CD4-positive, CD25-positive, alpha-beta regulatory T cell (primary cell): ENCODE measurements at regions not wholly inside any gene's neighbourhood (a gene's known extent, or its start where the extent isn't known, plus 50 kb on each side); places are given as distances from the start of the nearest gene placed in this dataset.

Source experiments
- ATAC-seq, 2 donors: fragments of 150-1000 bp; cut with Tn5 transposase; one replicate each; pipeline ENCODE4 v1.10.0; 2021; ENCODE audit warnings: low read depth in 2 of 2, moderate number of reproducible peaks in 2 of 2, moderate library complexity in 1 of 2
- DNase-seq, 3 donors: peaks; one replicate each; pipeline versions ENCODE4 v3.0.0 to v3.0.0-alpha.2; 2012 to 2022; ENCODE audit warnings: mixed read lengths in 1 of 3
- H3K27ac ChIP-seq: one replicate; pipeline ENCODE4 v1.7.0; 2013; ENCODE audit warnings: mild to moderate bottlenecking, low read length; ENCODE audit not compliant: insufficient read depth, poor library complexity, severe bottlenecking
- H3K27me3 ChIP-seq: one replicate; pipeline ENCODE4 v1.7.0; 2013; ENCODE audit warnings: low read length; ENCODE audit not compliant: control insufficient read depth, insufficient read depth
- H3K36me3 ChIP-seq: one replicate; pipeline ENCODE4 v1.7.0; 2013; ENCODE audit warnings: mild to moderate bottlenecking, low read length, moderate library complexity; ENCODE audit not compliant: control insufficient read depth, insufficient read depth
- H3K4me1 ChIP-seq: 2 replicates; pipeline ENCODE4 v1.7.0; 2013; ENCODE audit warnings: mild to moderate bottlenecking, low read length; ENCODE audit not compliant: insufficient read depth, control insufficient read depth, poor library complexity, severe bottlenecking
- H3K4me3 ChIP-seq: one replicate; pipeline ENCODE4 v1.7.0; 2013; ENCODE audit warnings: low read depth, mild to moderate bottlenecking, low read length, moderate library complexity
- H3K9me3 ChIP-seq, 2 experiments: 1 replicate in 1 of 2; 2 replicates in 1 of 2; pipeline ENCODE4 v1.7.0; 2013; ENCODE audit warnings: low read length in 2 of 2, mild to moderate bottlenecking in 1 of 2, moderate library complexity in 1 of 2; ENCODE audit not compliant: control insufficient read depth in 2 of 2
- H3K27ac Mint-ChIP-seq, 3 donors: one replicate each; pipeline ENCODE4 v1.8.0; 2020 to 2022; ENCODE audit warnings: mild to moderate bottlenecking in 3 of 3, mixed read lengths in 3 of 3, moderate library complexity in 2 of 3
- H3K27me3 Mint-ChIP-seq: one replicate; pipeline ENCODE4 v1.8.0; 2022; ENCODE audit warnings: mild to moderate bottlenecking, mixed read lengths
- H3K36me3 Mint-ChIP-seq: one replicate; pipeline ENCODE4 v1.8.0; 2020; ENCODE audit warnings: mixed read lengths
- H3K4me1 Mint-ChIP-seq, 4 donors: one replicate each; pipeline ENCODE4 v1.8.0; 2020 to 2022; ENCODE audit warnings: mixed read lengths in 4 of 4, mild to moderate bottlenecking in 1 of 4
- H3K4me3 Mint-ChIP-seq, 4 donors: one replicate each; pipeline ENCODE4 v1.8.0; 2020 to 2022; ENCODE audit warnings: mild to moderate bottlenecking in 4 of 4, mixed read lengths in 4 of 4, moderate library complexity in 3 of 4
- H3K9me3 Mint-ChIP-seq, 7 donors: one replicate each; pipeline ENCODE4 v1.8.0; 2020 to 2022; ENCODE audit warnings: mixed read lengths in 7 of 7, mild to moderate bottlenecking in 3 of 7, moderate library complexity in 2 of 7

DNA sequence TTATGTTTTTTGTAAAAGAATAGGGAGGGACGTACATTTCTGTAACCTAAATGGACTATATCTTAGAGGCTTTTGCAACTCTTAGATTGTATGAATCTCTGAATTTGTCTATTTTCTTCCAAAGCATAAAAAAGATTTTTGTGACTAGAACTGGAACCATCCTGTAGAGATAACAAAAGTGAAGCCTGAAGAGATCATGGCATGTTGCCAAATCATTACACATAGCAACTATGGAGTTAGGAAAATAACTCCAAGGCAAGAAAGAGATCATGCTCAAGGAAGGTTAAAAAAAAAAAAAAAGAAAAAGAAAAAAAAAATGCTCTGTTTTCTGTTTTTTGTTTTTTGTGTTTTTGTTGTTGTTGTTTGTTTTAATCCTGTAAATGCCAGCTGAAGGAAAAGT is 567.7 kb upstream of the ZWINT start:
- no peaks in the 10 kb centered on the region for H3K27me3 ChIP-seq
- H3K9me3 Mint-ChIP-seq = peaks cover 2 to 35% (median 7%) of the 10 kb centered on the region in 7 donors
- H3K4me1 Mint-ChIP-seq = no peaks in the 10 kb centered on the region
- H3K4me3 Mint-ChIP-seq = no peak overlapping the region
- H3K27ac Mint-ChIP-seq = no peak overlapping the region
- H3K4me3 ChIP-seq = no peak overlapping the region
- no peaks in the 10 kb centered on the region for H3K4me1 ChIP-seq
- H3K36me3 ChIP-seq = no peaks in the 10 kb centered on the region
- DNase-seq (no peak), ATAC-seq (no peak)
- no peak overlapping the region for H3K27ac ChIP-seq
- H3K36me3 Mint-ChIP-seq = no peaks in the 10 kb centered on the region
- peaks cover 2 to 7% of the 10 kb centered on the region in 2 experiments for H3K9me3 ChIP-seq
- no peaks in the 10 kb centered on the region for H3K27me3 Mint-ChIP-seq

DNA sequence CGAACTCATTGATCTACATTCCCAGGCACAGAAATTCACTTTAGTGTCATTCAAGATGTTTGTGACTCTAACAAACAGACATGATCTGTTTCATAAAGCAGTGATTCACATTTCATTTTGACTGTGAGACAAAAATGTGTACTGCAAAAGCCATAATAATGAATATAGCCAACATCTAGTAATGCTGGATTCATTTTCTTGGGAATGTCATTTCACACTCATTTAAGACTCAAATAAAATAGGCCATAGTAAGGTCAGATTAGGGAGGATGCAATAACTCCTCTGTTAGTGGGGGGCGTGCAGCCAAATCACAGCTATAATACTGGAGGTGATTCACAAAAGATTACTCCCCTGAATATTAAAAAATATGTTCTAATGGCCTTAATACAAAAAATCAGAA is 566.6 kb upstream of the ZWINT start:
- H3K27ac ChIP-seq = no peak overlapping the region
- H3K27me3 ChIP-seq = no peaks in the 10 kb centered on the region
- H3K27ac Mint-ChIP-seq = no peak overlapping the region
- H3K4me1 Mint-ChIP-seq = no peaks in the 10 kb centered on the region
- DNase-seq (no peak), ATAC-seq (no peak)
- peaks cover 4 to 7% of the 10 kb centered on the region in 2 experiments for H3K9me3 ChIP-seq
- H3K36me3 ChIP-seq = no peaks in the 10 kb centered on the region
- no peak overlapping the region for H3K4me3 ChIP-seq
- H3K36me3 Mint-ChIP-seq = no peaks in the 10 kb centered on the region
- no peaks in the 10 kb centered on the region for H3K4me1 ChIP-seq
- peaks cover 2 to 38% (median 9%) of the 10 kb centered on the region in 7 donors for H3K9me3 Mint-ChIP-seq
- no peak overlapping the region for H3K4me3 Mint-ChIP-seq
- H3K27me3 Mint-ChIP-seq = no peaks in the 10 kb centered on the region

DNA sequence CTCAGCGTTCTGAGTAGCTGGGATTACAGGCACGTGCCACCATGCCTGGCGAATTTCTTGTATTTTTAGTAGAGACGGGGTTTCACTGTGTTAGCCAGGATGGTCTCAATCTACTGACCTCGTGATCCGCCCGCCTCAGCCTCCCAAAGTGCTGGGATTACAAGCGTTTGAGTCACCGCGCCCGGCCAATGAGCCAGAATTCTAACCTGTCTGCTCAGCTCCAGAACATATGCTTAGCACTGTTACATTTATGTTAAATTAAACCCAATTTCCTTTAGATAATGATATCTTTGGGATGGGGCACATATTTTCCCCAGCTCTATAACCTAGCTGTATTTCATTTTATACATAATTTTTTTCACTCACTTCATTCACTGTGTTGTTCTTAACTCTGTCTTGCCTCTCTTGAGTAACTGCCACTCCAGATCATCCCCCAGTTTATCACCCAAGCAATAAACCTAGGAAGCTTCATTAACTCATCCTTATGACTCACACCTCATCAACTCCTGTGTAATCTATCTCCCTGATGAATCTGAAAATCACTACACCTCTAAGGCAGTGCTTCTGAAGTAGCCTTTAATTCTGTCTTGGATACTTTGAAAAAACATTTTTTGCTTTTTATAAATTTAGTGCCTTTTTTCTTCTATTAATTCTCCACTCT is 559.7 kb upstream of the ZWINT start:
- no peaks in the 10 kb centered on the region for H3K4me1 ChIP-seq
- H3K9me3 ChIP-seq = peaks cover 2 to 7% of the 10 kb centered on the region in 2 experiments
- Mint-ChIP-seq H3K4me3 (no peak overlapping the region), H3K27ac (no peak overlapping the region), H3K9me3 (peaks cover 3 to 38% (median 10%) of the 10 kb centered on the region in 7 donors), H3K27me3 (no peaks in the 10 kb centered on the region), H3K4me1 (no peaks in the 10 kb centered on the region), H3K36me3 (no peaks in the 10 kb centered on the region)
- DNase-seq (no peak), ATAC-seq (no peak)
- no peak overlapping the region for H3K4me3 ChIP-seq
- no peaks in the 10 kb centered on the region for H3K36me3 ChIP-seq
- no peak overlapping the region for H3K27ac ChIP-seq
- H3K27me3 ChIP-seq = no peaks in the 10 kb centered on the region

DNA sequence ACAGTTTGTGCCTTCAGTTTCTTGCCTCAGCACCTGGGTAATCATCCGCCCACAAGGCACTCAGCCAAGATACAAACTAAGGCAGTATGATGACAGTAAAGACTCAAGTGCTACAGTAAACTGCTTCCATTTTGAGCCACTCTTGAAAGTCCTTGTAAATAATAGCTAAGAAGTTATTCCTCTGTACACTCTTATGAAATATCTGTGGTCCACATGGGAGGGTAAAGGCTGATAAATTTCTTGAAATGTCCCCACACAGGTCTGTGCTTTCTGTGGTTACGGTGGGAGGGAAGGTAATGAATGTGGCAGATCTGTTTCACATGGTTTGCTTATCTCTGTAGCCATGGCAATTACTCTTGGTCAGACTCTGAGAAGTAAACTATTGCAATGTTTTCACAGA is 551.0 kb upstream of the ZWINT start:
- ATAC-seq (no peak), DNase-seq (no peak)
- Mint-ChIP-seq H3K36me3 (no peaks in the 10 kb centered on the region), H3K9me3 (peaks cover 5 to 28% (median 14%) of the 10 kb centered on the region in 7 donors), H3K4me1 (no peaks in the 10 kb centered on the region), H3K4me3 (no peak overlapping the region), H3K27ac (no peak overlapping the region), H3K27me3 (no peaks in the 10 kb centered on the region)
- no peaks in the 10 kb centered on the region for H3K27me3 ChIP-seq
- H3K4me1 ChIP-seq = no peaks in the 10 kb centered on the region
- peaks cover 0 to 1% of the 10 kb centered on the region in 2 experiments for H3K9me3 ChIP-seq
- H3K27ac ChIP-seq = no peak overlapping the region
- H3K36me3 ChIP-seq = no peaks in the 10 kb centered on the region
- no peak overlapping the region for H3K4me3 ChIP-seq

DNA sequence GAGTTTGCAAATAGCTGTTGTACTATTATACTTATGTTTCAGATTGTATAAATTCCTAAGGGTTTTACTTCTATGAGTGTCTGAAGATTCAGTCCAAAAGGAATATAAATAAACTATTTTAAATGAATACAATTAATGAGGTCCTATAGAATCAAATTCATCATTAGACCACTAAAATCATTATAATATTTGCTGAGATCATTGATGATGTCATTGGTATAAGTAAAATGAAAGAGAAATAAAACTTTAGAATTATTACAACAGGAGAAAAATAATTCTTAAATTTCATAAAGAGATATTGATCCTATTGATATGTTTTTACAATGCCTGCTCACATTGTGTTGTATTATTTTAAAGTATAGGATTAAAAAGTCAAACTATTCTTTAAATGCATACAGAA is 544.0 kb upstream of the ZWINT start:
- no peaks in the 10 kb centered on the region for H3K36me3 Mint-ChIP-seq
- Histone ChIP-seq H3K27ac (no peak overlapping the region), H3K4me3 (no peak overlapping the region), H3K4me1 (no peaks in the 10 kb centered on the region), H3K9me3 (no peaks in the 10 kb centered on the region), H3K36me3 (no peaks in the 10 kb centered on the region), H3K27me3 (no peaks in the 10 kb centered on the region)
- DNase-seq (no peak), ATAC-seq (no peak)
- H3K4me3 Mint-ChIP-seq = no peak overlapping the region
- H3K27me3 Mint-ChIP-seq = no peaks in the 10 kb centered on the region
- H3K9me3 Mint-ChIP-seq = peaks cover 0 to 20% (median 6%) of the 10 kb centered on the region in 7 donors
- H3K27ac Mint-ChIP-seq = no peak overlapping the region
- no peaks in the 10 kb centered on the region for H3K4me1 Mint-ChIP-seq

DNA sequence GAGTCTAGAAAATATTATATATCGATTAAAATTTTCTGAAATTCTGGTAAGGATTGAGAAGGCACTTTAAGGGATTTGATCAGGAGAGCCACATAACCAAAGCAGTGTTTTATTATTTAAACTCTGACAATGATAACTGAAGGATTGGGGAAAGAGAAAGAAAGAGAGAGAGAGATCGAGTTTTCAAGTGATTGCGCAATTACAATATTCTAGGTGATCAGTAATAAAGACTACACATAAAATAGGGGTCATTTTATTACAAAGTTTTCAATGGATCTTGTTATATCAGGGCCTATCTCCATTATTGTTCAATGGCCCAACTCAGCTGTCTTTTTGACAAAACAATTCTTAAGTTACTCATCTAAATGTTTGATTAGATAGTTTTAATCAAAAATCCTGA is 541.5 kb upstream of the ZWINT start:
- Mint-ChIP-seq H3K27ac (no peak overlapping the region), H3K9me3 (peaks cover 0 to 15% (median 4%) of the 10 kb centered on the region in 7 donors), H3K4me3 (no peak overlapping the region), H3K36me3 (no peaks in the 10 kb centered on the region), H3K4me1 (no peaks in the 10 kb centered on the region), H3K27me3 (no peaks in the 10 kb centered on the region)
- Histone ChIP-seq H3K4me1 (no peaks in the 10 kb centered on the region), H3K36me3 (no peaks in the 10 kb centered on the region), H3K9me3 (no peaks in the 10 kb centered on the region), H3K4me3 (no peak overlapping the region), H3K27me3 (no peaks in the 10 kb centered on the region), H3K27ac (no peak overlapping the region)
- ATAC-seq (no peak), DNase-seq (no peak)

DNA sequence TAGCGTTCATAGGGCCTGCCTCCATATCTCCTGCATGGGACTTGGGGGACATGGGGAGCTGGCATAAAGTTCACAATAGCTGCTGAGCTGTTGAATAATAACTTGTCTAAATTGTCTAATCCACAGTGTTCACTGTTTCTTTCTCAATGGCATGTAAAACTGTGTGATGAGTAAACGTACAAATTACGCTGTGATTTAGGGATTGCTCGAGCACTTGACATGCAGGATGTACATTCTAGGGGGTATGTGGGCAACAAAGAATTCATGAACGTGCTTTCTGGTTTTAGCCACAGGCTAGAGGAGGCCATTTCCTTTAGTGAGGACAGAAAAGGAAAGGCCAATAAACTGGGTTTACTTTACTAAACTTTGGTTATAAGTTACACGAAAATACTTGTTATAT is 534.2 kb upstream of the ZWINT start:
- DNase-seq (no peak), ATAC-seq (no peak)
- peaks cover under 1 to 15% (median 7%) of the 10 kb centered on the region in 7 donors for H3K9me3 Mint-ChIP-seq
- peaks cover 0 to 2% of the 10 kb centered on the region in 2 experiments for H3K9me3 ChIP-seq
- no peaks in the 10 kb centered on the region for H3K27me3 Mint-ChIP-seq
- H3K36me3 Mint-ChIP-seq = no peaks in the 10 kb centered on the region
- H3K27me3 ChIP-seq = no peaks in the 10 kb centered on the region
- no peak overlapping the region for H3K27ac Mint-ChIP-seq
- H3K36me3 ChIP-seq = no peaks in the 10 kb centered on the region
- no peak overlapping the region for H3K4me3 ChIP-seq
- no peaks in the 10 kb centered on the region for H3K4me1 Mint-ChIP-seq
- no peaks in the 10 kb centered on the region for H3K4me1 ChIP-seq
- no peak overlapping the region for H3K4me3 Mint-ChIP-seq
- no peak overlapping the region for H3K27ac ChIP-seq

DNA sequence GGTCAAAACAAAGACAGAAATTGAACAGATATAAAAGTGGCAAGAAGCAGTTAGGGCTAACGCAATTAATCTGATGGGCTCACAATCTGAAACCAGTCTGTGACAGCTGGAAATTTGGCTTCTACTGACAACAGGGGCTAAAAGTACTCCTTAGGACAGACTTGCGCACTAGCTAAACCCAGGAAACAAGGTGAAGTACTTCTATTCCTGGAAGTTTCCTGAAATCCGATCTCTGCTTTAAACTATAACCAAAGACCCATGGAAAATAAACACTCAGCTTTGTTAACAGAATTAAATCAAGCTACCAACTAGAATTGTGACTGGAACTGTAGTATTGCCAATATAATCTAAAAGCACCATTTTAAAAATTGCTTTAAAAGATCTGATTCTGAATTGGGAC is 520.2 kb upstream of the ZWINT start:
- Mint-ChIP-seq H3K27me3 (no peaks in the 10 kb centered on the region), H3K4me3 (no peak overlapping the region), H3K27ac (no peak overlapping the region), H3K9me3 (peaks cover 0 to 13% (median 3%) of the 10 kb centered on the region in 7 donors), H3K4me1 (no peaks in the 10 kb centered on the region), H3K36me3 (no peaks in the 10 kb centered on the region)
- Histone ChIP-seq H3K36me3 (no peaks in the 10 kb centered on the region), H3K27ac (no peak overlapping the region), H3K4me3 (no peak overlapping the region), H3K4me1 (no peaks in the 10 kb centered on the region), H3K9me3 (peaks cover under 1 to 11% of the 10 kb centered on the region in 2 experiments), H3K27me3 (no peaks in the 10 kb centered on the region)
- DNase-seq (no peak), ATAC-seq (no peak)
